HCT116 (cell line): ENCODE measurements at regions not wholly inside any gene's neighbourhood (a gene's known extent, or its start where the extent isn't known, plus 50 kb on each side); places are given as distances from the start of the nearest gene placed in this dataset.
"Not testable (repeated sequence)": the region's sequence is repeated elsewhere in the genome, so short reads cannot be mapped to it uniquely, and the experiment has no call there.

ENCODE experiments used
- ATAC-seq: fragments of 200-7000 bp; cut with Tn5 transposase; 2 replicates; pipeline ENCODE4 v1.9.1; 2020; ENCODE audit warnings: mild to moderate bottlenecking, moderate library complexity
- BruUV-seq: library from RNA; stranded (reverse); fragments of 400-500 nt; replicated peaks from 2 replicates; lab custom pipeline; 2021; lab: Mats Ljungman, UMichigan
- CTCF ChIA-PET: fragments of 300-600 bp; sonication (Branson Sonifier 250); formaldehyde crosslinking; loops from one replicate; lab custom pipeline; 2021; ENCODE audit warnings: antibody characterized with exemption; lab: Charles Lee
- POLR2A ChIA-PET: fragments of 300-600, 350-600 bp; sonication (Branson Sonifier 250); formaldehyde crosslinking; loops from one replicate; lab custom pipeline; 2021; ENCODE audit warnings: antibody characterized with exemption; lab: Charles Lee
- RAD21 ChIA-PET, 2 experiments: fragments of 300-600 bp; sonication (Branson Sonifier 250); formaldehyde crosslinking; loops; one replicate each; lab custom pipeline; 2023; ENCODE audit warnings: low total read pairs in 2 of 2; ENCODE audit not compliant: uncharacterized antibody in 2 of 2, unreplicated experiment in 2 of 2, low non-redundant PET in 1 of 2; lab: Charles Lee
- DNase-seq: peaks from one replicate; pipeline ENCODE4 v3.0.0-alpha.2; 2010; ENCODE audit warnings: low read depth, low spot score
- H2AFZ ChIP-seq: fragments of 200-600 bp; shearing (Covaris generic), sonication (generic); 2 replicates; pipeline ENCODE4 v1.6.1; 2017; ENCODE audit warnings: low read depth, mixed run types, mixed read lengths, antibody characterized with exemption, low read length; ENCODE audit not compliant: poor library complexity, severe bottlenecking
- H3K27ac ChIP-seq: 2 replicates; pipeline ENCODE4 v1.5.1; 2012; ENCODE audit warnings: low read depth, low read length
- H3K27me3 ChIP-seq: fragments of 200-600 bp; sonication (generic); 2 replicates; pipeline ENCODE4 v1.6.1; 2016; ENCODE audit warnings: mixed run types, low read length, mixed read lengths; ENCODE audit not compliant: insufficient read depth
- H3K36me3 ChIP-seq, 2 experiments: fragments of 200-500 bp in 1 of 2; fragments of 200-600 bp in 1 of 2; sonication (Bioruptor generic) in 1 of 2; sonication (generic) in 1 of 2; 2 replicates each; pipeline versions ENCODE4 v1.5.1 to v1.6.1; 2014 to 2016; ENCODE audit warnings: low read length in 2 of 2, inconsistent platforms in 1 of 2, mixed read lengths in 1 of 2, mixed run types in 1 of 2; ENCODE audit not compliant: insufficient read depth in 2 of 2, control insufficient read depth in 1 of 2
- H3K4me1 ChIP-seq, 2 experiments: fragments of 200-600 bp in 1 of 2; sonication (generic) in 1 of 2; 2 replicates each; pipeline versions ENCODE4 v1.5.1 to v1.6.1; 2012 to 2017; ENCODE audit warnings: low read length in 2 of 2, inconsistent platforms in 1 of 2, mild to moderate bottlenecking in 1 of 2, mixed read lengths in 1 of 2, mixed run types in 1 of 2, moderate library complexity in 1 of 2; ENCODE audit not compliant: insufficient read depth in 2 of 2, control insufficient read depth in 1 of 2
- H3K4me2 ChIP-seq: fragments of 200-600 bp; sonication (generic); 2 replicates; pipeline ENCODE4 v1.6.1; 2017; ENCODE audit warnings: mixed run types, low read length, mixed read lengths
- H3K4me3 ChIP-seq, 2 experiments: fragments of 200-600 bp in 1 of 2; sonication (generic) in 1 of 2; replicated peaks in 1 of 2; 2 replicates each; pipeline ENCODE4 v1.5.1; 2011 to 2016; ENCODE audit warnings: low read length in 2 of 2, control low read depth in 1 of 2, low read depth in 1 of 2, mild to moderate bottlenecking in 1 of 2, mixed read lengths in 1 of 2, mixed run types in 1 of 2
- H3K79me2 ChIP-seq: fragments of 200-600 bp; sonication (generic); 2 replicates; pipeline ENCODE4 v1.6.1; 2017; ENCODE audit warnings: mild to moderate bottlenecking, mixed run types, low read length, moderate library complexity, mixed read lengths; ENCODE audit not compliant: insufficient read depth
- H3K9ac ChIP-seq: fragments of 200-600 bp; sonication (generic); 2 replicates; pipeline ENCODE4 v1.6.1; 2016; ENCODE audit warnings: low read length, mixed read lengths
- H3K9me2 ChIP-seq: fragments of 200-600 bp; sonication (generic), shearing (Covaris generic); 2 replicates; pipeline ENCODE4 v1.6.1; 2017; ENCODE audit warnings: mixed run types, mild to moderate bottlenecking, moderate library complexity; ENCODE audit not compliant: insufficient read depth
- H3K9me3 ChIP-seq, 2 experiments: fragments of 200-500 bp in 1 of 2; fragments of 200-600 bp in 1 of 2; sonication (Bioruptor generic) in 1 of 2; sonication (generic) in 1 of 2; 2 replicates each; pipeline ENCODE4 v1.6.1; 2014 to 2017; ENCODE audit warnings: low read length in 2 of 2, mixed read lengths in 2 of 2, inconsistent platforms in 1 of 2, low read depth in 1 of 2, mild to moderate bottlenecking in 1 of 2, mixed run types in 1 of 2, moderate library complexity in 1 of 2; ENCODE audit not compliant: control insufficient read depth in 1 of 2, insufficient read depth in 1 of 2
- H4K20me1 ChIP-seq: fragments of 200-600 bp; sonication (generic), shearing (Covaris generic); 2 replicates; pipeline ENCODE4 v1.6.1; 2017; ENCODE audit warnings: mixed run types, mild to moderate bottlenecking, moderate library complexity; ENCODE audit not compliant: insufficient read depth
- CBX3 ChIP-seq: IDR thresholded peaks from 2 replicates; pipeline ENCODE4 v1.6.1; 2012; ENCODE audit warnings: low read depth
- CEBPB ChIP-seq: IDR thresholded peaks from 2 replicates; pipeline ENCODE4 v1.6.1; 2012; ENCODE audit warnings: low read depth
- EGR1 ChIP-seq: IDR thresholded peaks from 2 replicates; pipeline ENCODE4 v1.6.1; 2012; ENCODE audit warnings: low read depth
- ELF1 ChIP-seq: IDR thresholded peaks from 2 replicates; pipeline ENCODE4 v1.6.1; 2012; ENCODE audit warnings: low read depth, borderline replicate concordance
- EZH2 ChIP-seq: fragments of 200-600 bp; sonication (generic); IDR thresholded peaks from 2 replicates; pipeline ENCODE4 v1.6.1; 2017; ENCODE audit warnings: antibody characterized with exemption, mixed run types
- EZH2phosphoT487 ChIP-seq: fragments of 200-600 bp; IDR thresholded peaks from 2 replicates; pipeline ENCODE4 v1.6.1; 2018; ENCODE audit warnings: antibody characterized with exemption, borderline replicate concordance
- FOSL1 ChIP-seq: IDR thresholded peaks from 2 replicates; pipeline ENCODE4 v1.6.1; 2012; ENCODE audit warnings: low read depth
- POLR2A ChIP-seq: IDR thresholded peaks from 2 replicates; pipeline ENCODE4 v1.7.0; 2011; ENCODE audit warnings: borderline replicate concordance; ENCODE audit not compliant: insufficient read depth, insufficient read length; ENCODE audit errors: extremely low read depth
- SIN3A ChIP-seq: IDR thresholded peaks from 2 replicates; pipeline ENCODE4 v1.6.1; 2012; ENCODE audit warnings: low read depth
- SP1 ChIP-seq: IDR thresholded peaks from 2 replicates; pipeline ENCODE4 v1.6.1; 2012; ENCODE audit warnings: low read depth
- SRF ChIP-seq: IDR thresholded peaks from 2 replicates; pipeline ENCODE4 v1.6.1; 2012; ENCODE audit warnings: low read depth
- YY1 ChIP-seq: IDR thresholded peaks from 2 replicates; pipeline ENCODE4 v1.6.1; 2011; ENCODE audit warnings: low read length, low read depth, moderate library complexity, mild to moderate bottlenecking; ENCODE audit not compliant: insufficient replicate concordance; ENCODE audit errors: extremely low read depth
- intact Hi-C: fragments of 100-400 bp; cut with micrococcal nuclease; formaldehyde crosslinking; loops from 2 replicates; pipeline ENCODE4 v1.10.0; 2022
- TF ChIP-seq, protein P1 (sequence below): IDR thresholded peaks from 2 replicates; pipeline ENCODE4 v1.6.1; 2011; ENCODE audit warnings: mild to moderate bottlenecking, low read length, moderate library complexity; ENCODE audit not compliant: insufficient replicate concordance; ENCODE audit errors: extremely low read depth
- TF ChIP-seq, protein P2 (sequence below): IDR thresholded peaks from 2 replicates; pipeline ENCODE4 v1.6.1; 2012
- TF ChIP-seq, protein P3 (sequence below): IDR thresholded peaks from 2 replicates; pipeline ENCODE4 v1.6.1; 2012; ENCODE audit warnings: low read depth

DNA sequence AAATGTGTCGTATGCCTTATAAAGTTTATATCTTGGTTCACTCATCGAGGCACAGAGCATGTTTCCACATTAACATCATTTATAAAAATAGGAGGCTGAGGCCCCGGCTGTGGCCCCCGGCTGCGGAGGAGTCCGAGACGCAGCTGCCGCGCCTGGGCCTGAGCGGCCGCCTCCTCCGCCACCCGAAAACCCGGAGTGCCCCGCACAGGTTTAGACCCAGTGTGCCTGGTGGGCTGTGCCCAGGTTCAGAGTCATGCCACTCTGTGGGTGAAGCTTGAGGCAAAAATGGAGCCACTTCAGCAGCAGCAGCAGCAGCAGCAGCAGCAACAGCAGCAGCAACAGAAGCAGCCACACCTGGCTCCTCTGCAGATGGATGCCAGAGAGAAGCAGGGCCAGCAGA, 299.2 kb upstream of the ADGRL2 start:
- H3K4me1 ChIP-seq, H3K9me3 ChIP-seq, BruUV-seq, H3K36me3 ChIP-seq, CTCF ChIA-PET, H2AFZ ChIP-seq, intact Hi-C loops, H3K27ac ChIP-seq, H3K27me3 ChIP-seq, RAD21 ChIA-PET, H3K4me2 ChIP-seq, DNase-seq, H3K79me2 ChIP-seq, H3K9ac ChIP-seq, POLR2A ChIA-PET, ATAC-seq, H4K20me1 ChIP-seq, H3K4me3 ChIP-seq, H3K9me2 ChIP-seq: not testable (repeated sequence)

DNA sequence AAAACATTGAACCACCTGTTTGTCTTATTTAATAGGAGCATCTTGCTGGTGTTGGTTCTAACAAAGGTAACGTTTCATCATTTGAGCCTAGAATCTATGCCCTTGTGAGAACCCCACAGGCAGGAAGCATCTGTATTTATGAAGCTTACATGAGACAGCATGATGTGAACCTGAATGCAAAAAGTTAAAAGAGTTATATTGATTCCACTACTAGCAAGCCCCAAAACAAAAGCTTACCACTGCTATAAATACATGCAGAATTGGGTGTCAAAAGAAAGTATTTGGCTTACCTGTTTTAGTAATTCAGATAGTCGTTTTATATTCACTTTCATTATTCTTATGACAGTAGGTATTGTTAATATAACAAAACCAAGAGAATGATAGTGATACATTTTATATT, 301.2 kb upstream of the ADGRL2 start:
- H3K9me2 ChIP-seq = no peaks in the 10 kb centered on the region
- no peak overlapping the region for H3K4me3 ChIP-seq
- H3K9me3 ChIP-seq = 0 out of 4 replicates have a peak, but pooled peaks cover 0 to 4% of the 10 kb centered on the region in 2 experiments
- no peaks in the 10 kb centered on the region for H3K4me1 ChIP-seq
- ChIA-PET CTCF (no interaction called here), POLR2A (no interaction called here), RAD21 (no interaction called here)
- no peak overlapping the region for H3K4me2 ChIP-seq
- H4K20me1 ChIP-seq = no peaks in the 10 kb centered on the region
- intact Hi-C loops = no loop called here
- ATAC-seq (no peak), DNase-seq (no peak)
- no peaks in the 10 kb centered on the region for H3K79me2 ChIP-seq
- H3K27me3 ChIP-seq = no peaks in the 10 kb centered on the region
- no peak overlapping the region for H3K9ac ChIP-seq
- TF ChIP-seq POLR2A (no peak), YY1 (no peak), ELF1 (no peak), SIN3A (no peak), EGR1 (no peak), CBX3 (no peak), SP1 (no peak), FOSL1 (no peak), CEBPB (no peak), EZH2 (no peak), EZH2phosphoT487 (no peak), SRF (no peak)
- TF ChIP-seq, protein P1, sequence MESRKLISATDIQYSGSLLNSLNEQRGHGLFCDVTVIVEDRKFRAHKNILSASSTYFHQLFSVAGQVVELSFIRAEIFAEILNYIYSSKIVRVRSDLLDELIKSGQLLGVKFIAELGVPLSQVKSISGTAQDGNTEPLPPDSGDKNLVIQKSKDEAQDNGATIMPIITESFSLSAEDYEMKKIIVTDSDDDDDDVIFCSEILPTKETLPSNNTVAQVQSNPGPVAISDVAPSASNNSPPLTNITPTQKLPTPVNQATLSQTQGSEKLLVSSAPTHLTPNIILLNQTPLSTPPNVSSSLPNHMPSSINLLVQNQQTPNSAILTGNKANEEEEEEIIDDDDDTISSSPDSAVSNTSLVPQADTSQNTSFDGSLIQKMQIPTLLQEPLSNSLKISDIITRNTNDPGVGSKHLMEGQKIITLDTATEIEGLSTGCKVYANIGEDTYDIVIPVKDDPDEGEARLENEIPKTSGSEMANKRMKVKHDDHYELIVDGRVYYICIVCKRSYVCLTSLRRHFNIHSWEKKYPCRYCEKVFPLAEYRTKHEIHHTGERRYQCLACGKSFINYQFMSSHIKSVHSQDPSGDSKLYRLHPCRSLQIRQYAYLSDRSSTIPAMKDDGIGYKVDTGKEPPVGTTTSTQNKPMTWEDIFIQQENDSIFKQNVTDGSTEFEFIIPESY = no peak
- TF ChIP-seq, protein P2, sequence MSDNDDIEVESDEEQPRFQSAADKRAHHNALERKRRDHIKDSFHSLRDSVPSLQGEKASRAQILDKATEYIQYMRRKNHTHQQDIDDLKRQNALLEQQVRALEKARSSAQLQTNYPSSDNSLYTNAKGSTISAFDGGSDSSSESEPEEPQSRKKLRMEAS = no peak
- TF ChIP-seq, protein P3, sequence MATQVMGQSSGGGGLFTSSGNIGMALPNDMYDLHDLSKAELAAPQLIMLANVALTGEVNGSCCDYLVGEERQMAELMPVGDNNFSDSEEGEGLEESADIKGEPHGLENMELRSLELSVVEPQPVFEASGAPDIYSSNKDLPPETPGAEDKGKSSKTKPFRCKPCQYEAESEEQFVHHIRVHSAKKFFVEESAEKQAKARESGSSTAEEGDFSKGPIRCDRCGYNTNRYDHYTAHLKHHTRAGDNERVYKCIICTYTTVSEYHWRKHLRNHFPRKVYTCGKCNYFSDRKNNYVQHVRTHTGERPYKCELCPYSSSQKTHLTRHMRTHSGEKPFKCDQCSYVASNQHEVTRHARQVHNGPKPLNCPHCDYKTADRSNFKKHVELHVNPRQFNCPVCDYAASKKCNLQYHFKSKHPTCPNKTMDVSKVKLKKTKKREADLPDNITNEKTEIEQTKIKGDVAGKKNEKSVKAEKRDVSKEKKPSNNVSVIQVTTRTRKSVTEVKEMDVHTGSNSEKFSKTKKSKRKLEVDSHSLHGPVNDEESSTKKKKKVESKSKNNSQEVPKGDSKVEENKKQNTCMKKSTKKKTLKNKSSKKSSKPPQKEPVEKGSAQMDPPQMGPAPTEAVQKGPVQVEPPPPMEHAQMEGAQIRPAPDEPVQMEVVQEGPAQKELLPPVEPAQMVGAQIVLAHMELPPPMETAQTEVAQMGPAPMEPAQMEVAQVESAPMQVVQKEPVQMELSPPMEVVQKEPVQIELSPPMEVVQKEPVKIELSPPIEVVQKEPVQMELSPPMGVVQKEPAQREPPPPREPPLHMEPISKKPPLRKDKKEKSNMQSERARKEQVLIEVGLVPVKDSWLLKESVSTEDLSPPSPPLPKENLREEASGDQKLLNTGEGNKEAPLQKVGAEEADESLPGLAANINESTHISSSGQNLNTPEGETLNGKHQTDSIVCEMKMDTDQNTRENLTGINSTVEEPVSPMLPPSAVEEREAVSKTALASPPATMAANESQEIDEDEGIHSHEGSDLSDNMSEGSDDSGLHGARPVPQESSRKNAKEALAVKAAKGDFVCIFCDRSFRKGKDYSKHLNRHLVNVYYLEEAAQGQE = no peak
- BruUV-seq = no TSS peak
- H3K27ac ChIP-seq = no peak overlapping the region
- H2AFZ ChIP-seq = no peak overlapping the region
- no peaks in the 10 kb centered on the region for H3K36me3 ChIP-seq
